Raji (cell line): ENCODE measurements at regions not wholly inside any gene's neighbourhood (a gene's known extent, or its start where the extent isn't known, plus 50 kb on each side); places are given as distances from the start of the nearest gene placed in this dataset.

Experiments
- POLR2A ChIP-seq: IDR thresholded peaks from 2 replicates; pipeline ENCODE4 v1.6.1; 2011; ENCODE audit warnings: low read depth, low read length, control low read depth; ENCODE audit not compliant: insufficient read depth

- no peak for TF ChIP-seq POLR2A
Observed at GRCh38 chr15:69660114-69660513, 207.5 kb downstream of the RPLP1 start.

- TF ChIP-seq POLR2A, result no peak
Observed at GRCh38 chr15:69660658-69661405, 208.2 kb downstream of the RPLP1 start.

- TF ChIP-seq POLR2A, result no peak
Observed at GRCh38 chr15:69661446-69661845, 208.8 kb downstream of the RPLP1 start.

- no peak for TF ChIP-seq POLR2A
Observed at GRCh38 chr15:69661871-69662644, 209.4 kb downstream of the RPLP1 start.

GRCh38 chr15:69662645-69663000, 210.0 kb downstream of the RPLP1 start:
- TF ChIP-seq POLR2A, result no peak

GRCh38 chr15:69663441-69663840, 210.8 kb downstream of the RPLP1 start:
- TF ChIP-seq POLR2A, result no peak

GRCh38 chr15:69663982-69664381, 211.4 kb downstream of the RPLP1 start:
- TF ChIP-seq POLR2A, result no peak

- no peak for TF ChIP-seq POLR2A
Observed at GRCh38 chr15:69664572-69665571, 212.3 kb downstream of the RPLP1 start.

GRCh38 chr15:69665641-69666111, 213.1 kb downstream of the RPLP1 start:
- no peak for TF ChIP-seq POLR2A

- no peak for TF ChIP-seq POLR2A
Observed at GRCh38 chr15:69666441-69666882, 213.8 kb downstream of the RPLP1 start.

GRCh38 chr15:69666921-69667811, 214.5 kb downstream of the RPLP1 start:
- TF ChIP-seq POLR2A, result no peak

- no peak; the same call in 1 of the 2 replicates for TF ChIP-seq POLR2A
Observed at GRCh38 chr15:69668039-69668705, 215.6 kb downstream of the RPLP1 start.

GRCh38 chr15:69668963-69669362, 216.3 kb downstream of the RPLP1 start:
- 0 out of 2 replicates have a peak, but pooled peaks have one; percentile 7 for TF ChIP-seq POLR2A
